OCI-LY3 (cell line): ENCODE measurements at regions not wholly inside any gene's neighbourhood (a gene's known extent, or its start where the extent isn't known, plus 50 kb on each side); places are given as distances from the start of the nearest gene placed in this dataset.
A peak's percentile ranks its signal among the peaks of the same experiment; 100 is the strongest.

Experiments used
- H2AFZ ChIP-seq: fragments of 200-600, 300-600 bp; shearing (Covaris generic); 2 replicates; pipeline ENCODE4 v1.6.0; 2014; ENCODE audit warnings: antibody characterized with exemption, low read depth, low read length
- H3K27ac ChIP-seq: fragments of 200-600, 300-600 bp; sonication (generic); 2 replicates; pipeline ENCODE4 v1.5.1; 2014; ENCODE audit warnings: mild to moderate bottlenecking, low read length, moderate library complexity, mixed read lengths
- H3K27me3 ChIP-seq: fragments of 200-600, 300-600 bp; sonication (generic); 2 replicates; pipeline ENCODE4 v1.6.1; 2014; ENCODE audit warnings: low read depth, low read length, mixed read lengths
- H3K36me3 ChIP-seq: fragments of 200-600, 300-600 bp; sonication (generic); replicated peaks from 2 replicates; pipeline ENCODE3; 2014; ENCODE audit warnings: low read depth, low read length, mixed read lengths
- H3K4me1 ChIP-seq: fragments of 300-600, 200-600 bp; sonication (generic); 2 replicates; pipeline ENCODE4 v1.6.1; 2014; ENCODE audit warnings: low read length, mixed read lengths
- H3K4me2 ChIP-seq: fragments of 200-600, 300-600 bp; sonication (generic); 2 replicates; pipeline ENCODE4 v1.6.1; 2014; ENCODE audit warnings: low read length, mixed read lengths
- H3K4me3 ChIP-seq: fragments of 300-600, 200-600 bp; sonication (generic); 2 replicates; pipeline ENCODE4 v1.5.1; 2014; ENCODE audit warnings: antibody characterized with exemption, mild to moderate bottlenecking, low read length, moderate library complexity
- H3K79me2 ChIP-seq: fragments of 300-600, 200-600 bp; shearing (Covaris generic); 2 replicates; pipeline ENCODE4 v1.6.1; 2014; ENCODE audit warnings: mild to moderate bottlenecking, low read length, mixed read lengths
- H3K9ac ChIP-seq: fragments of 300-600, 200-600 bp; shearing (Covaris generic); 2 replicates; pipeline ENCODE4 v1.6.0; 2014; ENCODE audit warnings: mild to moderate bottlenecking, low read length, moderate library complexity
- H3K9me3 ChIP-seq: fragments of 200-600, 300-600 bp; shearing (Covaris generic); 2 replicates; pipeline ENCODE4 v1.6.1; 2014; ENCODE audit warnings: low read length, mixed read lengths; ENCODE audit not compliant: insufficient read depth
- H4K20me1 ChIP-seq: fragments of 200-600, 300-600 bp; sonication (generic); 2 replicates; pipeline ENCODE4 v1.6.1; 2016; ENCODE audit warnings: low read length, mixed read lengths; ENCODE audit not compliant: insufficient read depth
- EZH2phosphoT487 ChIP-seq: fragments of 200-600 bp; shearing (Covaris generic); IDR thresholded peaks from 2 replicates; pipeline ENCODE4 v1.6.1; 2018; ENCODE audit warnings: antibody characterized with exemption, mixed run types, low read depth
- TF ChIP-seq, protein P1 (sequence below): fragments of 200-600, 300-600 bp; sonication (generic); IDR thresholded peaks from 2 replicates; pipeline ENCODE4 v1.5.1; 2014; ENCODE audit warnings: antibody characterized with exemption, low read length, low read depth

DNA sequence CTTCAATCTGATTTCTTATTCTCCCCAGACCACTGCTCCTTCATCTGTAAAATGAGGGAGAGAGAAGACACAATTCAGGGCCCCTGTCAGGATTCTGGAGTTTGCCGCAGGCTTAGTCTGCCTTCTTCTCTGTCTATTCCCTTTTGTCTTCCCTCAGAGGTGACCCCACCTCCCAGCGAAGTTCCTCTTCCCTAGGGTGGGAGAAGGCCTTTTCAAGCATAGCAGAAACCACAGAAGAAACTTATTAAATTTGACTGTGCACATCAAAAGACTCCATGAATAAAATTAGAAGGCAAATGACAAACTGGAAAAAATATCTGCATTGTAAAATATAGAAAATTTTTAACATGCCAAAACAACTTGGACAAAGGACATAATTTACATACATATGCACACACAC is 148.8 kb downstream of the HNRNPD start:
- H2AFZ ChIP-seq: no peak overlapping the region
- H4K20me1 ChIP-seq: no peaks in the 10 kb centered on the region
- no peak overlapping the region for H3K9ac ChIP-seq
- H3K27me3 ChIP-seq: no peaks in the 10 kb centered on the region
- H3K36me3 ChIP-seq: no peaks in the 10 kb centered on the region
- no peaks in the 10 kb centered on the region for H3K79me2 ChIP-seq
- no peaks in the 10 kb centered on the region for H3K9me3 ChIP-seq
- no peak overlapping the region for H3K4me2 ChIP-seq
- peaks cover 16% of the 10 kb centered on the region for H3K4me1 ChIP-seq
- no peak overlapping the region for H3K27ac ChIP-seq
- TF ChIP-seq EZH2phosphoT487: no peak
- TF ChIP-seq, protein P1, sequence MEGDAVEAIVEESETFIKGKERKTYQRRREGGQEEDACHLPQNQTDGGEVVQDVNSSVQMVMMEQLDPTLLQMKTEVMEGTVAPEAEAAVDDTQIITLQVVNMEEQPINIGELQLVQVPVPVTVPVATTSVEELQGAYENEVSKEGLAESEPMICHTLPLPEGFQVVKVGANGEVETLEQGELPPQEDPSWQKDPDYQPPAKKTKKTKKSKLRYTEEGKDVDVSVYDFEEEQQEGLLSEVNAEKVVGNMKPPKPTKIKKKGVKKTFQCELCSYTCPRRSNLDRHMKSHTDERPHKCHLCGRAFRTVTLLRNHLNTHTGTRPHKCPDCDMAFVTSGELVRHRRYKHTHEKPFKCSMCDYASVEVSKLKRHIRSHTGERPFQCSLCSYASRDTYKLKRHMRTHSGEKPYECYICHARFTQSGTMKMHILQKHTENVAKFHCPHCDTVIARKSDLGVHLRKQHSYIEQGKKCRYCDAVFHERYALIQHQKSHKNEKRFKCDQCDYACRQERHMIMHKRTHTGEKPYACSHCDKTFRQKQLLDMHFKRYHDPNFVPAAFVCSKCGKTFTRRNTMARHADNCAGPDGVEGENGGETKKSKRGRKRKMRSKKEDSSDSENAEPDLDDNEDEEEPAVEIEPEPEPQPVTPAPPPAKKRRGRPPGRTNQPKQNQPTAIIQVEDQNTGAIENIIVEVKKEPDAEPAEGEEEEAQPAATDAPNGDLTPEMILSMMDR: no peak
- no peak overlapping the region for H3K4me3 ChIP-seq

DNA sequence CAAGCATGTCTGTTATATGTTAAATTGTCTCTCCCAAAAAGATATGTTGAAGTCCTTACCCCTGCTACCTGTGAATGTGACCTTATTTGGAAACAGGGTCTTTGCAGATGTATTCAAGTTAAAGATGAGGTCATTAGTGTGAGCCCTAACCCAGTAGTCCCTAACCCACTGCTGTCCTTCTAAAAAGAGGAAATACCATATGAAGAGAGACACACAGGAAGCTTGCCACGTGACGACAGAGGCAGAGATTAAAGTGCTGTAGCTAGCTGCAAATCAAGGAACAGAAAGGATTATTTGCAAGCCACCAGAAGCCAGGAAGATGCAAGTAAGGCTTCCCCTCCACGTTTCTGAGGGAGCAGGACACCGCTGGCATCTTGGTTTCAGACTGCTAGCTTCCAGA is 150.1 kb downstream of the HNRNPD start:
- peak overlapping the region; percentile 36 for H3K9ac ChIP-seq
- peak overlapping the region; percentile 61 for H3K4me3 ChIP-seq
- no peaks in the 10 kb centered on the region for H3K9me3 ChIP-seq
- H4K20me1 ChIP-seq: no peaks in the 10 kb centered on the region
- peak overlapping the region; percentile 87 for H2AFZ ChIP-seq
- peak overlapping the region; percentile 32 for H3K27ac ChIP-seq
- H3K4me2 ChIP-seq: peak overlapping the region; percentile 68
- TF ChIP-seq EZH2phosphoT487: no peak
- TF ChIP-seq, protein P1: no peak
- no peaks in the 10 kb centered on the region for H3K36me3 ChIP-seq
- no peaks in the 10 kb centered on the region for H3K79me2 ChIP-seq
- H3K4me1 ChIP-seq: peaks cover 16% of the 10 kb centered on the region
- no peaks in the 10 kb centered on the region for H3K27me3 ChIP-seq

DNA sequence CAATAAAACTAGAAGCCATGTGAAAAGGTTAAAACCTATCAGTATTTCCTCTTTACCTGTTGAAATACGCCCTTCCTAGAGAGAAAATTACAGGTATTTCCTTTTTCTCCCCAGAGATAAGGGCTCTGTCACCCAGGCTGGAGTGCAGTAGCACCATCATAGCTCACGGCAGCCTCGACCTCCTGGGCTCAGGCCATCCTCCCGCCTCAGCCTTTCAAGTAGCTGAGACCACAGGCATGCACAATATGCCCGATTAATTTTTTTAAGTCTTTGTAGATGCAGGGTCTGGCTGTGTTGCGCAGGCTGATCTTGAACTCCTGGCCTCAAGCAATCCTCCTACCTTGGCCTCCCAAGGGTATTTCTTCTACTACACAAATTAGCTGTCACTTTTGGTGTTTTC is 154.4 kb downstream of the HNRNPD start:
- peaks cover 7% of the 10 kb centered on the region; the same call in 1 of the 2 replicates for H3K27me3 ChIP-seq
- no peaks in the 10 kb centered on the region for H3K79me2 ChIP-seq
- H3K4me3 ChIP-seq: no peak overlapping the region
- no peak overlapping the region for H3K4me2 ChIP-seq
- no peaks in the 10 kb centered on the region for H3K36me3 ChIP-seq
- H3K9ac ChIP-seq: no peak overlapping the region
- no peak overlapping the region for H2AFZ ChIP-seq
- H3K9me3 ChIP-seq: no peaks in the 10 kb centered on the region
- no peak overlapping the region for H3K27ac ChIP-seq
- TF ChIP-seq, protein P1: no peak
- TF ChIP-seq EZH2phosphoT487: no peak
- H4K20me1 ChIP-seq: no peaks in the 10 kb centered on the region
- H3K4me1 ChIP-seq: peaks cover 12% of the 10 kb centered on the region

DNA sequence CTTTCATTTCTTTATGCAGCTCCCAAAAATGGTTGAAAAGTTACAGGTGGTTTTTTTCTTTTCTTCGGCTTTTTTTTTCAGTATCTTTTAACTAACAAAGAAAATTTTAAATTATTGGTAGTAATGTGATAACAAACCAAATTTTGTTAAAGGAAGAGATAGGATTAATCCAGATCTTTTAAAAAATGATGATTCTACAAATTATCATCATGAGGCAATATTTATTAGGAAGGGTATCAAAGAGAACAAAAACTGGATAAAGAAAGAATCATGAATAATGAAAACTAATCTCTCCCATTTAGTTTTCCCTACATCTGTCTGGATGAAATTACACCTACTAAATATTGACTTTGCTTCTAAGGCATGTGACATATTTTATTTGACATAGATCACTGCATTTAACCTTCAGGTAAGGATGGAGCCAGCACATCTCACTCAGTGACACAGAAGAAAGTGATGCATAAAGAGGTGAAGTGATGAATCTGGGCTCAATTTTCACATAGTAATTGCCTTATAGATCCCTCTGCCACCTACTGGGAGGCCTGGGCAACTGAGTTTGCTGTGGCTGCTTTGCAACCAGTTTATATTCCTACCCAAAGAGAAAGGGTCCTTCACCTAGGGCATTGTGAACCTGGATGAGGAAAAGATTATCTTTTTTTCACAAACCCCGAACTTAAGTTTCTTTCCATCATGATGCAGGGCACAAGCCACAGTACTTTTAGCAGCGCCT is 155.6 kb downstream of the HNRNPD start:
- no peak overlapping the region for H2AFZ ChIP-seq
- no peaks in the 10 kb centered on the region for H3K9me3 ChIP-seq
- H3K27me3 ChIP-seq: peaks cover 7% of the 10 kb centered on the region; the same call in 1 of the 2 replicates
- no peaks in the 10 kb centered on the region for H3K79me2 ChIP-seq
- no peak overlapping the region for H3K27ac ChIP-seq
- no peak overlapping the region for H3K4me2 ChIP-seq
- peaks cover under 1% of the 10 kb centered on the region; the same call in 1 of the 2 replicates for H3K4me1 ChIP-seq
- no peak overlapping the region for H3K4me3 ChIP-seq
- TF ChIP-seq, protein P1: peak; percentile 51
- TF ChIP-seq EZH2phosphoT487: no peak
- H3K9ac ChIP-seq: no peak overlapping the region
- H3K36me3 ChIP-seq: no peaks in the 10 kb centered on the region
- no peaks in the 10 kb centered on the region for H4K20me1 ChIP-seq
